Caki2 (cell line): ENCODE measurements at regions not wholly inside any gene's neighbourhood (a gene's known extent, or its start where the extent isn't known, plus 50 kb on each side); places are given as distances from the start of the nearest gene placed in this dataset.
"Not testable (repeated sequence)": the region's sequence is repeated elsewhere in the genome, so short reads cannot be mapped to it uniquely, and the experiment has no call there.

Experiments
- DNase-seq: peaks from one replicate; pipeline ENCODE4 v3.0.0-alpha.2; 2015; ENCODE audit warnings: low read depth
- in situ Hi-C: cut with HindIII; loops from 2 replicates; pipeline ENCODE4 v1.10.0; 2016; ENCODE audit warnings: low sequenced_read_pairs, low pct_unique_long_range_greater_than_20kb, mixed read lengths

DNA sequence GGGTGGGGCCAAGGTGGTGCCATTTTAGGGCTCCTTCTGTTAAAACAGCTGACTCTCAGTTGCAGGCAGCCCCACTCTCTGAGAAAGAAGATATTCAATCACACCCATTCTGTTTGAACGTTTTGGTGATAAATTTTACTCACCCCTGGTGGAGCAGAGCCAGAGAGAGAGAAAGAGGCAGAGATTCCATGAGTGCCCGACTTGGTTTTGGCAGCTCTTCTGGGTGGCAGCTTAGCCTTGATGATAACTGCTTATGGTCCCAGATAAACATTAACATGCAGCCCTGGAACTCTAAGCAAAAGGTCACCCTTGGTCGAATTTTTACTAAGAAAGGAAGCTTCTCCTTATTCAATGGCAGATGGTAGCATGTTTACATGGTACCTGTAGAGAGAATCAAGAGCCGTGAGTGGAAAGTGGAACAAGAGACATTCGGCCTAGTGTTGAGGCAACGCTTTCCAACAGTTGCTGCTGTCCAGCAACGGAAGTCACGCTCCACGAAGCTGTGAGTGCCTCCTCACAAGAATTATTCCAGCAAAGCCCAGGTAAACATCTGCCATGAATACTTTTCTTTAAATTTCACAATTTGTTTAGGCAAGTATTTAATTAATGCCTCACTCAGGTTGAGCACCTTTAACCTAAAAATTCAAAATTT, 530.6 kb upstream of the ROBO2 start:
- in situ Hi-C loops, result no loop called here
- DNase-seq, result no peak

DNA sequence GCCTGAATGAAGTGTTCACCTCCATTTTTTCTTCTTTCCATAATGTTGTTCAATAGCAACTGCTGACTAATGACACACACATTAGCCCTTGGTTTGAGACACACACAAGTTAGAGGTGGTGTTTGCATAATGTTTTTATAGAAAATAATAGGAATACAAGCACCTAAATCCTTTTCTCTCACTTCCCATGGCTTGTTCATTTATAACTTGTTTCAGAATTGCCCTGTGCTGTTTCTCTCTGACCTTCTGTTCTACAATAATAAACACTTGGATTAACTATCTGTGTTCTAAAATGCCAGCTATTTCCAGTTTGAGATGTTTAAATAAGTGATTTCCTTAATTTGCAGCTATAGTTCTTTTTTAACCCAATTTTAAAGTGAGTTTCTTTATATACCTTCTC, 525.1 kb upstream of the ROBO2 start:
- DNase-seq, result no peak
- in situ Hi-C loops, result no loop called here

DNA sequence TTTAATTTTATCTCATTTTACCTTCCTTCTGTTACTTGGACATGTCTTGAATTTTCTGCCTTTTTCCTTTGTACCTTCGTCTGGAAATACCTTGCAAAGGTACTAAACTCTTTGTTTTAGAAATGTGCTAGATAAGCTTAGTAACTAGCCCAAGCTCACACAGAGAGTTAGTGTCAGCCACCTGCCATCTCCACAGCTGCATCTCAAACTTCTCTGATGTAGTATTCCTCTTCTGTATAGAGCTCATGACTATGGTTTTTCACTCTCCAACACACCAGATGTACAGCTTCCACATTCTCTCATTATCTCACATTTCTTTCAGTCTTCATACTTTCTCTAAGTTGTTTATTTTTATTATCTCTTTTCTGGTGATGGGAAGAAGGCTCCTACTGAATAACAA, 516.6 kb upstream of the ROBO2 start:
- in situ Hi-C loops, result no loop called here
- no peak for DNase-seq

DNA sequence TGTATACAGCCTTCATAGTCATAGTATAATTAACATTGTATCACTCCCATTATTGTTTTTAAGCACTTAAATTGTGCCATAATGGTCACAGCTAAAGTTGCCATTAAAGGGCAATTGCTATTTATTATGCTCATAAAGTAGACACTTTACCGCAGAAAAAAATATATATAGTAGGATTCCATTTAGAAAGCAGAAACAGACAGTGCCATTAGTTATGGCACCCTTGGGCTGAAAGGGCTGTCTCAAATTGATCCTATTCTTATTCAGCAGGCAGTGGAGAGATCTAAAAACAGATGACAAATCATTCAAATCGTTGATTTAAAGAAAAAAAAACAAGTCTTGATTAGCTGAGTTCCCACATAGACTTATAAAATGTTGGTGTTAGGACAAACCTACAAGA, 514.2 kb upstream of the ROBO2 start:
- in situ Hi-C loops, result no loop called here
- no peak for DNase-seq

DNA sequence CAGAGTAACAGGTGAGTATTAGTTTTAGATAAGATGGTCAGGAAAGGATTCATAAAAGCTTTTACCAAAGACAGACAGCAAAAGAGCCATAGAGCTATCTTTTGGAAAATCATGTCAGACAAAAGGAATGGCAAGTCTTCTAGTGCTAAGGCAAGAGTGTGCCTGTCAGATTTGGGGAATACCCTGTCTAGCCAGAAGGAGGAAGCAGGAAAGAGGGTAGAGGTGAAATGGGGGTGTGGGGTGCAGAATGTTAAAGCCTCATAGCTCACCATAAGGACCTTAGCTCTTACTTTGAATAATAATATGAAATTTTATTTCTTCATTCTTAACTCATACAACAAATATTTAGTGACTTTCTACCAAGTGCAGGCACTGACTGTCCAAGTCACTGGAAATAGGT, 512.1 kb upstream of the ROBO2 start:
- DNase-seq, result no peak
- in situ Hi-C loops, result no loop called here

DNA sequence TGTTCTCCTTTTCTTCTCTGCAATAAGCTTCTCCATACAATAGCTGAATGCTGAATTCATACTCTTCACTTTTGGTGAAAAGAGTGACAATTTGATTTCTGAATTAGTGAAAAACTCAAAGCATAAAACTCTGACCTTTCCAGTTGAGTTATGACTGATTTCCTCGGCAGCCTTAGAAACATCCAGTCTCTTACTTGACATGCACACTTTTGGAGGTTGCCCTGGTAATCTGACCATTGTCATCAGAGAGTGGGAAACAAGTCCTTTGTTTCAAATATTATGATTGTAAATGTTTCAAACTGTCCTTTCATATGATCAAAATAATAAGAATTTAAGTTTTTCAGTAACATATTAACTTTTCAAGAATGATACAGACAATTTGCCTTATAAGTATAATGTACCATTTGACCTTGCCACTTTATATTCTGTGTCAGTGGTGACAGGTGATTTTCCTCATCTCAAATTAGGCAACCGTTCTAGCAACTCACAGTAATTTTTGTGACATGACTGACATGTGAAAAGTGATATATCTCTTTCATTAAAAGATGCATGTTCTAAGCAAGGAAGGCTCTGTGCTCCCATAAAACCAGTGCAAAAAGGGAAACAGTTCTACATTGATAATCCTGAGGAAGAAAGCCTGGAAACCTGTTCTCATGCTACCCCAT, 507.6 kb upstream of the ROBO2 start:
- in situ Hi-C loops, result no loop called here

DNA sequence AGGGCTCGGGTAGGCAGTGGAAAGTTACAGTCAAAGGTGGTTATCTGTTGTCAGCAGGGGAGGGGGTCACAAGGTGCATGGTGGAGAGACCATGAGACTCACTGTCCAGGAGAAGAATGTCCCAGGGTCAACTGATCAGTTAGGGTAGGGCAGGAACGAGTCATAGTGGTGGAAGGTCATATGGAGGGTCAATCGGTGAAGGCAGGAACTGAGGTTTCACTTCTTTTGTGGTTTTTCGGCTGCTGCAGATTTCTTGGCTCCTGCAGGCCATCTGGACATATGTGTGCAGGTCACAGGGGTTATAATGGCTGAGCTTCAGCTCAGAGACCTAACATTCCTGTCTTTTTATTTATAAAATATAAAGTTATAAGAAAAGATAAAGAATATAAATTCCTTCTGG, 506.2 kb upstream of the ROBO2 start:
- DNase-seq, in situ Hi-C loops: not testable (repeated sequence)

More for the DNA sequence above, 507.6 kb upstream of the ROBO2 start:
- no peak for DNase-seq

DNA sequence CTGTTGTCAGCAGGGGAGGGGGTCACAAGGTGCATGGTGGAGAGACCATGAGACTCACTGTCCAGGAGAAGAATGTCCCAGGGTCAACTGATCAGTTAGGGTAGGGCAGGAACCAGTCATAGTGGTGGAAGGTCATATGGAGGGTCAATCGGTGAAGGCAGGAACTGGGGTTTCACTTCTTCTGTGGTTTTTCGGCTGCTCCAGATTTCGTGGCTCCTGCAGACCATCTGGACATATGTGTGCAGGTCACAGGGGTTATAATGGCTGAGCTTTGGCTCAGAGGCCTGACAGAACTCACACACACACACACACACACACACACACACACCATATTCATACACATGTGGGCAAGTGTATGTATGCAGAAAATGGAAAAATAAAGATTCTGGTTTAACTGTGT, 502.0 kb upstream of the ROBO2 start:
- DNase-seq, in situ Hi-C loops: not testable (repeated sequence)

DNA sequence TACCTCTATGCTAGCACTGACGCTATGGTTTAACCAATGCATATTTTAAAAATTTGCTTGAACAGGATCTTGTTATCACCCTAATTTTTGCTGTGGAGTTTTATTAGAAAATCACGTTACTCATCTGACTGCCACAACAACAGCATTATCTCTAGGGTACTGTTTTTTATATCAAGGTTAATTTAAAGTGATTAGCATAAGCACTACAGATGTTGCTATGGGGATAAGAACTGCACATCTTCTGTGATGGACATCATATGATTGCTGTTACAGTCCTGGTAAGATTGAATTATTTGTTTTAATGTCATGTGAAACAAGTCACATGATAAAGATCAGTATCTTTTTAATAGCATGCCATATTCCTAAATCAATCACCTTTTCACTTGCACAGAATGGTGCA, 492.2 kb upstream of the ROBO2 start:
- in situ Hi-C loops, result no loop called here
- DNase-seq, result no peak

DNA sequence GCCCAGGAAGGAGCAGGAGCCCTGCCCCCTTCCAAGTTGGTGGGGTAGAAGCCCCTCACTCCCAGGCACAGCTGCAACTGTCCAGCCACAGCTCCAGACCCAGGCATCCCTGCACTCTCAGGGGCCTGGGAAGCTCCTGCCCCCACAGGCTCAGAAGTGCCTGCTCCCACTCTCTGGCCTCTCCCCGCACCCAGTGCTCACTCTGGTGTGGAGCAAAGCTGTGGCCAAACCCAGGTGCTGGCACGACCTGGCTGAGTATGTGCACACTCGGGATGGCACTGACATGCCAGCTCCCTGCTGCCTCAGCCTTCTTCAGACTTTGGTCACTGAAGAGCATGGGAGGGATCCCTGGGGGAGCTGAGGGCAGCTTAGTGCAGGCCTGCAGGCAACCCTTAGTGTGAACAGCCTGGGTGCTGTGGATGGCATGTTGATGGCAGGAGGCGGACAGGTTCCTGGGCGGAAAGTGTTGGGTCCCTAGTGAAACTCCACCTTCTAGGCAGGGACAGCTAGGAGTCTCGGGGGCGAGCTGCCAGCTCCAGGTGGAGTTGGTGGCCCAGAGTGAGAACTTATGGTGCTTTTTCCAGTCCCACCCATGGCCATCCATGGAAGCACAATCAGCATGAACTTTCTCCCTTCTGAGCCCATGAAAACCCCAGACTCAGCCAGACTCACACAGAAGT, 489.2 kb upstream of the ROBO2 start:
- in situ Hi-C loops, result no loop called here
- DNase-seq, result no peak

DNA sequence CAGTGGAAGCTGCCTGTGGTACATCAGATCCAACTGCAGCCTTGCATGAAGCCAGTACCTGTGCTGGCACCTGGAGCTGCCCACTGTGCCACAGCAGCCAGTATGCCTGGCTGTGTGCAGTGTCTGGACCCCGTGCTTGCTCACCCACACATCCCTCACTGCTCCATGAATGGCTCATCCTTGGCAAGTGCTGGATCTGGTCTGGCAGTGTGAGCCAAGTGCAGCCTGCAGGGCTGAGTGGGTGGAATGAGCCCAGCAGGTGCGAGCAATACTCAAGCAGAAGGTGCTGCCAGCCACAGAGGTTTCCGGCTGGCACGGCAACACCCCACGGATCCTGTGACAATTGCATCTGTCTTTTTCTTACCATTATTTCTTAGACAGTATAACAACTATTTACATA, 488.2 kb upstream of the ROBO2 start:
- DNase-seq, result no peak
- in situ Hi-C loops, result no loop called here

DNA sequence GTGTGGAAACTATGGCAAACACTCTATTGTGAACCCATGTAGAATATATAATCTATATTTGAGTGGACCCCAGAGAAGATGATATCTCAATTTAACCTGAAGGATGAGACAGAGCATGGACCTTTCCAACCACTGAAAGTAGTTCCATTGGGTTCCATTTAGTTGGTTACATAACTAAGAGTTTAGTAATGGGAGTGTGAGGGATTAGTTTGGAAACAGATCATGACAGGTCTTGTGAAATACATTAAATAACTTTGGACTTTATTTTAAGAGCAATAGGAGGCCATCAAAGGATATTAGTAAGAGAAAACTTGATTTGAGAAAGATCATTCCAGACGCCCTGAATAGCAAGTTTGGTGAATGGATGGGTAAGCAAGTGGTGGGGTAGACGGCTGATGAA, 487.2 kb upstream of the ROBO2 start:
- DNase-seq, result no peak
- in situ Hi-C loops, result no loop called here

DNA sequence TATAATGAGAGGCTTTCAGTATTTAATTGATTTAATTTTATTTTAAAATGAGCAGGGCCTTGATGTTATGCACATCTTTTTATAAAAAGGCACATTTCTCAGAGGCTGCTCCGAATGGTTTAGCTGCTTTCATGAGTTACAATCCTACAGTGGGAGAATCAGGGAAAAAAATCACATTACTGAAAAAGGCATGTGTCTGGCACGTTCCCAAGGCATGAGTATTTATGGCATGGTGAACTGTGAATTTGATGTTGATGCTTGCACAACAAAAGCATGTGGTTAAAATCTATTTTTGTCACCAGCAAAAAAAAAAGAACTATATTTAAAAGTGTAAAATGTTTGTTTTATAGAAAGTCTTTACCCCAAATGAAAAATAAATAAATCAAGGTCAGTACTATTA, 485.2 kb upstream of the ROBO2 start:
- in situ Hi-C loops, result no loop called here
- DNase-seq, result no peak

DNA sequence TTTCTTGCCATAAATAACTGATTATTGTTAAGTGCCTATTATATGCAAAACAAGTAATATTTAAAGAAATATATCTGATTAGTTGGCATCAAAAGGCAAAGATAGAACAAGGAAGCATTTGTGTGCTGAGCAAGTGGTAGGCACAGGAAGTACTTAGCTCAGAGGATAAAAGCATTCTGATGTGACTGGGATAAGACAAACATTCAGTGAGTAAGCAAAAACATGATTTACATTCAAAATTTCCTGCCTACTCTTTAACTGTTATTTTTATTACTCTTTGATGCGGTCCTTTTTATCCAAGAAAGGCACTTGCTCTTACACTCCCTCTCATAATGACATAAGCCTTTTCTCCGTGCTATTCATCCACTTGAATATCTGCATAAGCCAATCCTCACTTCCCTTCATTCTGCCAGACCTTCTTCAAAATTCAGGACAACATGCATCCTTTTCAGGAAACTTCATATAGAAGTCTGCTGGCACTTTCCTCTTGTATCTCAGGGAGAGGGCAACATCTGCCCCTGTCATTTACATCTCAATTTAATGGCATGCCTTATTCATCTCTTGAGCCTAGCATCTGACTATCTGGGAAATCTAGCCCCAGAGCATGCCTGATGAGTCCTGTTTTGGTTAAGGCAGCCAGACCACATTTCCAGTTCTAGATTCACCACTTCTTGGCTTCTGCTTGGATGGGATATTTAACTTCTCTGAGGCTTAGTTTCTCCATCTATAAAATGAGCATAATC, 478.2 kb upstream of the ROBO2 start:
- in situ Hi-C loops, result no loop called here
- DNase-seq, result peak; percentile 23

DNA sequence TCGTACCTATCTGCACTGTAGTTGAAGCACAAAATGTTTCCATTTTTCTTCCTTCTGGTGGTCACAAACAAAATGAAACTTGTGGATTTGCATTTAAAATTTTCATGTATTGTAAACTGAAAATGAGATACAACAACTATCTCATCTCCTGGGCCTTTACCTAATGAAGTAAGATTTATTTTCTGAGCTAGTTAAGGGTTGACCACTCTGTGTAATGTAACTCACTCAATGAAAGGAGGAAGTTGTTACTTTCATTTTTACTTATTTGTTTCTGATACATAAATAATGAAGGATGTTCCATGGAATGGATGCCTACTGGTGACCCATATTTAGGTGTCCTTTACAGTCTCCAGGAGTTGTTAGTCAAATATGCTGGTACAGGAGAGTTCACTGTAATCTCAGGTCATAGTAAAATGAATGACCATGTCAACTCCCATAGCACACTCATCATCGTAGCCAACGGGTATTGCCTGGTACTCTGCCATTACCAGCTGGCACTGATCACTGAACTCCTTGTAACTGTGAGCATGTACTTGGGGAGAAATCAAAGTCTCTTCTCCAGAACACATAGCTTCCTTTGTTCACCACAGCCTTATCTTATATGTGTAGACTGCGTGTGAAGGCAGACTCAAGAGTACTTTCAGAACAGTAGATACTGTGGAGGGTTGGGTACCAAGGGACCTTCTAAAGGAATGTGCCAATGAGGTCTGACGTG, 474.2 kb upstream of the ROBO2 start:
- in situ Hi-C loops, result no loop called here
- DNase-seq, result no peak

DNA sequence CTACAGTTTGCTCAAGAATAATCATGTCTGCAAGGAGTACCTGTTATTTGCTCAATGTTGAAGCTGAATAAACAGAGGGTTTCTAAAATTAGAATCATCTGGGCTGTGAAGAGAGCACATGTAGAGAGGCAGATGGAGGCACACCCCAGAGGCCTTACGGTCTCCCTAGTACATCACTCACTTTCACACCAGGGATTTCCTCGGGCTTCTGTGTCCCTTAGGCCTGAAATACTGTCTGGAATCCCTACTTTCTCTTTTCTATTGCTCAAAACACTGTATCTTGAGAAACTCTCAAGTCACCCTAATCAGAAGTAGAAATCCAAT, 473.7 kb upstream of the ROBO2 start:
- in situ Hi-C loops, result no loop called here
- no peak for DNase-seq

DNA sequence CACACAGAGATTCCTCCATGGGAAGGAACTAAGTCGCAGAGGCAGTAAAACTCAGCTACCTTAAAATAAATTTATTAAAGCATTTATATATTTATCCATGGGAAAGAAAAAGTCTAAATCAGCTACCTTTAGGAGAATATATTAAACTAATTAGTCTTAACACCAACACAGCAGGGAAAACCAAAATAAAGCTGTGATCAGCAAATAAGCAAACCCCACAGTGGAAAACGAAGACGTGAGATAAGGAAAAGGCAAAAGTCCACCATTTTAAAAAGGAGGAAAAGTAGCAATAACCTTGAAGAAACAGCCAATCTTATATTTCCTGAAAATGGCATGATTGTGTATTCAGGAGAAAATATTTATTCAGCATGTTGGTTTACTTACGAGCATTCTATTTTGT, 473.0 kb upstream of the ROBO2 start:
- no peak for DNase-seq
- in situ Hi-C loops, result no loop called here

DNA sequence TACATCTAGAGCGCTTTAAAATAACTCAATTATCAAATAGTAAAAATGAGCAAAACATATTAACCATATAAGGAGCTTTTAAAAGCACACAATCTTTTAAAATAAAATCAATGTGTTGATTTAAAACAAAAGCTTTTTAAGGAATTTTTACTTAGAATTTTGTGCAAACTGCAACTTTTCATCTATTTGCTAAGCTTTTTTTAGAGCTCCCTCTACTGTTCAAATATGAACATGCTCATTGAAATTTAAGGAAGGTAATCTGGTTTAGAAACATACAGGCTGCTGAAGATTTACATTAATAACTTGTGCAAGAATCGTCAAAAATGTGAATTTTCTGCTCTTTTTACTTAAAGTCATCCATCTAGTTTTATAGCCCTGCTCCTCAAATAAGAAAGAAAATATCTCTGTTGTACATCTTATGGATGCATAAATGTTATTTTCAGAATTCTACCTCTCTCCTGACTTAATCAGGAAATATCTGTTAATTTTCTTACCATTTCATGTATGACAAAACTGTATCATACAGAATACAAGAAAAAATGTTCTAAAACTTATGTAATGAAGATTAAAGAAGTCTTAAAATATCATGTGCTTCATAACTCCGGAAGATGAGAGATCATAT, 469.4 kb upstream of the ROBO2 start:
- no peak for DNase-seq
- in situ Hi-C loops, result no loop called here
